ENCODE measurements at regions not wholly inside any gene's neighbourhood (a gene's known extent, or its start where the extent isn't known, plus 50 kb on each side); places are given as distances from the start of the nearest gene placed in this dataset.

DNA sequence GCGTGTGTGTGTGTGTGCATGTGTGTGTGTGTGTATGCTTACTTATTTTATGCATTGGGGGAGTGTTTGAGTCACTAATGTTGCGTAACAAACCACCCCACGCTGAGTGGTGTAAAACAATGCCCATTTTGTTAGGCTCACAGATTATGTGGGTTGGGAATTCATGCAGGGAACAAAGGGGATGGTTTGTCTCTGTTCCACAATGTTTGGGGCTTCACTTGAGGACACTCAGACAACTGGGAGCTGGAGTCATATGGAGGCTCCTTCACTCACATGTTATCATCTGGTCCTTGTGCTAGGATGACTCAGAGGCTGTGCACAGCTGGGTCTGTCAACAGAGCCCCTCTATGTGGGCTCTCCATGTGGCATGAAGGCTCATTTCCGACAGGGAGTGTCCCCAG lies 51.3 kb upstream of the LARGE1 start:
- no peak for DNase-seq (ENCODE audit: low spot score)
- TF ChIP-seq, protein P1, sequence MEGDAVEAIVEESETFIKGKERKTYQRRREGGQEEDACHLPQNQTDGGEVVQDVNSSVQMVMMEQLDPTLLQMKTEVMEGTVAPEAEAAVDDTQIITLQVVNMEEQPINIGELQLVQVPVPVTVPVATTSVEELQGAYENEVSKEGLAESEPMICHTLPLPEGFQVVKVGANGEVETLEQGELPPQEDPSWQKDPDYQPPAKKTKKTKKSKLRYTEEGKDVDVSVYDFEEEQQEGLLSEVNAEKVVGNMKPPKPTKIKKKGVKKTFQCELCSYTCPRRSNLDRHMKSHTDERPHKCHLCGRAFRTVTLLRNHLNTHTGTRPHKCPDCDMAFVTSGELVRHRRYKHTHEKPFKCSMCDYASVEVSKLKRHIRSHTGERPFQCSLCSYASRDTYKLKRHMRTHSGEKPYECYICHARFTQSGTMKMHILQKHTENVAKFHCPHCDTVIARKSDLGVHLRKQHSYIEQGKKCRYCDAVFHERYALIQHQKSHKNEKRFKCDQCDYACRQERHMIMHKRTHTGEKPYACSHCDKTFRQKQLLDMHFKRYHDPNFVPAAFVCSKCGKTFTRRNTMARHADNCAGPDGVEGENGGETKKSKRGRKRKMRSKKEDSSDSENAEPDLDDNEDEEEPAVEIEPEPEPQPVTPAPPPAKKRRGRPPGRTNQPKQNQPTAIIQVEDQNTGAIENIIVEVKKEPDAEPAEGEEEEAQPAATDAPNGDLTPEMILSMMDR (IDR thresholded peaks at IDR 0.05; ENCODE audit: extremely low read depth, missing control alignments), result no peak

DNA sequence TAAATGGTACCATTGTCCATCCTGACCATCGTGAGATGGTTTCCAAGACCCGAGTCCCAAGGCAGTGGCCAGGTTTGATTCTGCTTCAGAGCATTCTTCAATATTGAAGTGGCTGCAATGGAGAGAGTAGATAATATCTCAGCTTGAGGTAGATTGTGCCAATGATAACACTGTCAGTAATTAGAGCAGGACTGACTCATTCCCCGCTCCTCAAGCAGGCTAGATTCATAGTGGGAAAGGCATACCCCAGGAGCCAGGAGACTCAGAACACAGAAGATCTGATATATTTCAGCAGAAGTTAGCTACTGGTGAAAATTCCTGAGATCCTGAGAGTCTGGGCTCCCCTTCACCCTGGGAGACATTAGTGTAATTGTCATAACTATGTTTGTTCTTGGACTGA lies 55.6 kb upstream of the LARGE1 start:
- TF ChIP-seq, protein P1 (IDR thresholded peaks at IDR 0.05; ENCODE audit: extremely low read depth, missing control alignments), result no peak
- no peak for DNase-seq (ENCODE audit: low spot score)

DNA sequence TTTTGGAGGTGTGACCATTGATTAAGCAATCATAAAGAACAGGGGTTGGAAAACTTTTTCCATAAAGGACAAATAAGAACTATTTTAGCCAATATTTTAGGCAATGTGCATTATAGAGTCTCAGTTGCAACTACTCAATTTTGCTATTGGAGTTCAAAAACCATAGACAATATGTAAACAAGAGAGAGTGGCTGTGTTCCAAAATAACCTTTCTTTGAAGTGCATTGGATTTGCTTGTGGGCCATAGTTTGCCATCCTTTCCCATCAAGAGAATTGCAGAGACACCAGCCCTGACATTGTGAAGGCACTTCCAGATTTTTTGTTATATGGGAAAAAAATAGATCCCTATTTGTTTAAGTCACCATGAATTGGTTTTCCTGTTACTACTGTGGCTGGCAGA lies 63.3 kb upstream of the LARGE1 start:
- TF ChIP-seq, protein P1 (IDR thresholded peaks at IDR 0.05; ENCODE audit: extremely low read depth, missing control alignments), result no peak
- DNase-seq (ENCODE audit: low spot score), result no peak

DNA sequence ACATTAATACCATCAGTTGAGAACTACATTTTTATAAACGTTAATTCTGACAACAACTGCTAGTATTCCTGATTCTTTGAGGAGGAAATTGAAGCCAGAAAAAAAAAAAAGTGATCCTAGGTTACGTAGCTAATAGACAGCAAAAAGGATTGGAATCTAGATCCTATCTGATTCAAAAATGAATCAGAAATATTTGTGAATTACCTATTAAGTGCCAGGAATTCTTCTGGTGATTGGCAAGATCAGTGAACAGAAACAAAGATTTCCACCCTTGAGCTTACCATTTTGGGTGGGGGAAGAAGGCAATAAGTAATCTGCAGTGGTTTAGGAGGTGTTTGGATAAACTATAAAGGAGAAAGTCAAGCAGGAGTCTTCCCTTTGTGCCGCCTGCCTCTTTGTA lies 63.9 kb upstream of the LARGE1 start:
- TF ChIP-seq, protein P1 (IDR thresholded peaks at IDR 0.05; ENCODE audit: extremely low read depth, missing control alignments), result no peak
- DNase-seq (ENCODE audit: low spot score), result no peak

DNA sequence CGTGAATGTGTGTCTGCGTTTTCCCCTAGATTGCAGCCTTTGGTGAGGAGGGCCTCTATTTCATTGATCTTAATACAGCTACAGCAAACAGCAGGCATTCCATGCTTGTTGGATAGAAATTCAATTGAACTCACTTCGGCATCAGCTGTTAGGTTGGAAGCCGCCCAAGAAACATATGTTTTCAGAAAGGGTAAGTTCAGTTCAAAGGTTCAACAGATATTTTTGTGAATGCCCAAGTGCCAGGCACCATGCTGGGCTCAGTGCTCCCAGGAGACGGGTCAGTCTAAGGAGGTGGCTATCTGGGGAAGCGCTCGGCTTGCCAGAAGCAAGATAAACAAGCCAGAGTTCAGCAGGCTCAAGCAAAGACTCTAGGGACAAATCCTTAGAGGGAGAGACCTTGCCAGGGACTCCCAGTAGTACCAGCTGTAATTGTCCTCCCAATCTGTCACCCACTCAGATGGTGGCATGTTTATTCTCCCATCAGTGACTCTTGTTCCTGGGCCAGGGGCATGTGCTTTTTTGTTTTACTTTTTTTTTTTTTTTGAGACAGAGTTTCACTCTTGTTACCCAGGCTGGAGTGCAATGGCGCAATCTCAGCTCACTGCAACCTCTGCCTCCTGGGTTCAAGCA lies 64.5 kb upstream of the LARGE1 start:
- no peak for DNase-seq (ENCODE audit: low spot score)
- TF ChIP-seq, protein P1 (IDR thresholded peaks at IDR 0.05; ENCODE audit: extremely low read depth, missing control alignments), result no peak

DNA sequence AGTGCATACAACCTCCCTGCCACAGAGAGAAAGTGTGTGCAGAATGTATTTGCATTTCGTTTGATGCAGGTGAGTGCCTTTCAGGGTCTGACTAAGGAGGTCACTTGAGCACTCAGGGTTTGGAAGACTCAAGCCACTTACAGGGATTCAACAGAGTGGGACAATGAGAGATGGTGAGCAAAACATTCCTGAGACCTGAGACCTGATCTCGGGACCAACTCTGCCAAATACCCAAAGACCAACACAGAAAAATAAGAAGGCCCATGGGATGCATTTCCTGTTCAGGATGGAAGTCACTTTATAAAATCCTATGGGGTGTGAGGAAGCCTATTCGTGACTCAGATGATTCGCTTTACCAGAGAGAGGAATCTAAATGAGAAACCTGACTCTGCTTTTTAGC lies 65.2 kb upstream of the LARGE1 start:
- DNase-seq (ENCODE audit: low spot score), result no peak
- TF ChIP-seq, protein P1 (IDR thresholded peaks at IDR 0.05; ENCODE audit: extremely low read depth, missing control alignments), result no peak

DNA sequence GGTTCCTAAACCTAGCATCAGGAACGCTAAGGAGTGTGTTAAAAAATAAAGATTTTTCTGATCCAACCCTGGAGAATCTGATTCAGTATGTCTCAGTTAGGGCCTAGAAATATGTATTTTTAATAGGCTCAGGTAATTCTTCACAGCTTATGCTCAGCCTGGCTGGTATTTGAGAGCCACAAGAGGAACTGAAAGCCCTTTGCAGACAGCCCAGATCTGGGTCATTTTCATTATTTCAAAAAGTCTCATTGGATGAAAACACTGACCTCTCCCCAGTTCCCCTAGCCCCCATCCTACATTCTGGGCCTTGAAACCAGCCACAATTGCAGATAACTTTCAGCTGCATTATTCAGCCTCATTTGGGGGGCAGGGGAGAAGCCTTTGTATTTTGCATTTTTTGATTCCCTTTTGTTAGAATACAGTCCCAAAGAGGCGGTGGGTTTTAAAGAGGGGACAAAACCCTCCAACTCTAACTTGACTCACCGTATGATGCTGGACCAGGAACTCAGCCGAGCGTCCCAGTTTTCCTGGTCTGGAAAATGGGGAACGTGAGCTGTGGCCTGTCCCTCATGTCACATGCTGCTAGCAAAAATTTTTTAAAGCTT lies 66.0 kb upstream of the LARGE1 start:
- peak; percentile 20 for DNase-seq (ENCODE audit: low spot score)
- TF ChIP-seq, protein P1 (IDR thresholded peaks at IDR 0.05; ENCODE audit: extremely low read depth, missing control alignments), result no peak

Data from GM20000 (cell line).